CD4-positive, alpha-beta T cell treated with Interleukin-17A for 4 hours (primary cell): ENCODE measurements at regions not wholly inside any gene's neighbourhood (a gene's known extent, or its start where the extent isn't known, plus 50 kb on each side); places are given as distances from the start of the nearest gene placed in this dataset.
"Not testable (repeated sequence)": the region's sequence is repeated elsewhere in the genome, so short reads cannot be mapped to it uniquely, and the experiment has no call there.

Experiments used
- DNase-seq: peaks from one replicate; pipeline ENCODE4 v3.0.0-alpha.2; 2020; ENCODE audit warnings: mixed read lengths

GRCh38 chr2:2650608-2651375, 319.7 kb upstream of the MYT1L start:
- no peak for DNase-seq

GRCh38 chr2:2649109-2650072, 318.3 kb upstream of the MYT1L start:
- no peak for DNase-seq

- no peak for DNase-seq
Observed at GRCh38 chr2:2648094-2648493, 317.0 kb upstream of the MYT1L start.

GRCh38 chr2:2647141-2647541, 316.1 kb upstream of the MYT1L start:
- peak; percentile 22 for DNase-seq

- peak; percentile 58 for DNase-seq
Observed at GRCh38 chr2:2646433-2647051, 315.5 kb upstream of the MYT1L start.

GRCh38 chr2:2645162-2645855, 314.2 kb upstream of the MYT1L start:
- DNase-seq: no peak

- not testable (repeated sequence) for DNase-seq
Observed at GRCh38 chr2:2644751-2645150, 313.7 kb upstream of the MYT1L start.

GRCh38 chr2:2644040-2644439, 313.0 kb upstream of the MYT1L start:
- no peak for DNase-seq

GRCh38 chr2:2642906-2643890, 312.1 kb upstream of the MYT1L start:
- DNase-seq: no peak

GRCh38 chr2:2641541-2642410, 310.7 kb upstream of the MYT1L start:
- DNase-seq: no peak

GRCh38 chr2:2640818-2641217, 309.7 kb upstream of the MYT1L start:
- DNase-seq: no peak

GRCh38 chr2:2640371-2640770, 309.3 kb upstream of the MYT1L start:
- DNase-seq: no peak

- no peak for DNase-seq
Observed at GRCh38 chr2:2639251-2640139, 308.4 kb upstream of the MYT1L start.

GRCh38 chr2:2638547-2639220, 307.6 kb upstream of the MYT1L start:
- DNase-seq: no peak

GRCh38 chr2:2636813-2637212, 305.7 kb upstream of the MYT1L start:
- DNase-seq: no peak

GRCh38 chr2:2635025-2635528, 304.0 kb upstream of the MYT1L start:
- no peak for DNase-seq

- DNase-seq: no peak
Observed at GRCh38 chr2:2633017-2633416, 301.9 kb upstream of the MYT1L start.

- no peak for DNase-seq
Observed at GRCh38 chr2:2623939-2624338, 292.9 kb upstream of the MYT1L start.

- no peak for DNase-seq
Observed at GRCh38 chr2:2621855-2622254, 290.8 kb upstream of the MYT1L start.
